ENCODE measurements at regions not wholly inside any gene's neighbourhood (a gene's known extent, or its start where the extent isn't known, plus 50 kb on each side); places are given as distances from the start of the nearest gene placed in this dataset.

DNA sequence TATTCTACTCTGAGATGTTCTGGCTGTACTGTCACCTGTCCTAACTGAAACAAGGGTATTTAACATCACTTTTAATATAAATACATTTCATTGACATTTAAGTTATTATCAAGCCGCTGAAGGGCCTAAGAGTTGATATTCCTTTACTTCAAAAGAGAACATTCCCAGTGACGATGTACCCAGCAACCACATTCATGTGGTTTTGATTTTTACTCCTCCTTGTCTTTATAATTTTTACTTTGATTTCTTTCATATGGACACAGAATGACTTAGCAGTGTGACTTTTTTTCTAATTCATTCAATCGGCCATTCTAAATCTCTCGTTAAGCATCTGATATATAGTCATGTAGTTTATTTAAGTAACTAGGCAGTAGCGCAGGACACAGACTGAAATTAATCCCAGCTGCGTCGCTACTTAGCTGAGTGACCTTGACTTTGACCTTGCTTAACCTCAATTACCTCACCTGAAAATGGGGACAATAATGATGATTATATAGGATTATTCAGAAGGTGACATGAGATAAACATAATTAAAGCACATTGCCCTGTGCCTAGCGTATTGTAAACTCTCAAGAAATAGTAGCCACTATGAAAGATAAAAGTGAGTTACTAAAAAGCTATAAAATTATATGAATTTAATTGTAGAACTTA lies 476.6 kb downstream of the SETD4 start:
- Histone ChIP-seq H3K9me3 (ENCODE audit: control insufficient read depth in 4 of 4, insufficient read depth in 3 of 4, low read length in 3 of 4) (no peaks in the 10 kb centered on the region), H3K27me3 (ENCODE audit: control insufficient read depth in 3 of 3, insufficient read depth in 3 of 3, low read length in 2 of 3) (peaks cover 0 to 14% (median 9%) of the 10 kb centered on the region in 3 donors), H3K27ac (ENCODE audit: low read depth in 1 of 2, low read length in 1 of 2) (no peak overlapping the region), H3K9ac (ENCODE audit: insufficient read depth in 1 of 2, low read length in 2 of 2) (no peak overlapping the region), H3K4me3 (no peak overlapping the region), H3K4me1 (ENCODE audit: control insufficient read depth in 5 of 5, insufficient read depth in 5 of 5, low read length in 5 of 5) (peaks cover 0 to 3% (median 0%) of the 10 kb centered on the region in 5 donors), H3K36me3 (ENCODE audit: control insufficient read depth in 4 of 4, insufficient read depth in 4 of 4, low read length in 4 of 4) (no peaks in the 10 kb centered on the region)
- 96 to 97% methylated on average over 8 of the region's 8 CpGs for WGBS, 2 donors
- ATAC-seq (ENCODE audit: insufficient read depth, low FRiP score) (no peak), DNase-seq (no peak)
- TF ChIP-seq, protein P1, sequence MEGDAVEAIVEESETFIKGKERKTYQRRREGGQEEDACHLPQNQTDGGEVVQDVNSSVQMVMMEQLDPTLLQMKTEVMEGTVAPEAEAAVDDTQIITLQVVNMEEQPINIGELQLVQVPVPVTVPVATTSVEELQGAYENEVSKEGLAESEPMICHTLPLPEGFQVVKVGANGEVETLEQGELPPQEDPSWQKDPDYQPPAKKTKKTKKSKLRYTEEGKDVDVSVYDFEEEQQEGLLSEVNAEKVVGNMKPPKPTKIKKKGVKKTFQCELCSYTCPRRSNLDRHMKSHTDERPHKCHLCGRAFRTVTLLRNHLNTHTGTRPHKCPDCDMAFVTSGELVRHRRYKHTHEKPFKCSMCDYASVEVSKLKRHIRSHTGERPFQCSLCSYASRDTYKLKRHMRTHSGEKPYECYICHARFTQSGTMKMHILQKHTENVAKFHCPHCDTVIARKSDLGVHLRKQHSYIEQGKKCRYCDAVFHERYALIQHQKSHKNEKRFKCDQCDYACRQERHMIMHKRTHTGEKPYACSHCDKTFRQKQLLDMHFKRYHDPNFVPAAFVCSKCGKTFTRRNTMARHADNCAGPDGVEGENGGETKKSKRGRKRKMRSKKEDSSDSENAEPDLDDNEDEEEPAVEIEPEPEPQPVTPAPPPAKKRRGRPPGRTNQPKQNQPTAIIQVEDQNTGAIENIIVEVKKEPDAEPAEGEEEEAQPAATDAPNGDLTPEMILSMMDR (IDR thresholded peaks at IDR 0.05; ENCODE audit: control extremely low read depth, extremely low read depth): no peak

DNA sequence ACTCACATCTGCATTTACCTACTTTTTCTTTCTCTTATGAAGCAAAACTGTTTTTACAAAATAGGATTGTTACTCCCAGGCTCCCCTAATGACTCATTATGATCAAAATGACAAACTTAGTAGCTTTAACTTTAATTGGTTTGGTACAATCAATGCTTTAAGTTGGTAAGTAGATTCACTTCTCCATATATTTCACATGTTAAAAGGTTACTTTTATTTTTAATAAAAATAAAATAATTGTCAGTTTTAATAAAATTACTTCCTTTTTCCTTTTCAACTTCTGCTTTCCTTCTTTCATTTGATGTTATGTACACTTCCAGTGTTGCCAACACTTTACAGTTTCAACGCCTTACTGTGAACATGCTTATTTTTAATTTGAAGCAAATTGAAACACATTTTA lies 477.6 kb downstream of the SETD4 start:
- Histone ChIP-seq H3K36me3 (ENCODE audit: control insufficient read depth in 4 of 4, insufficient read depth in 4 of 4, low read length in 4 of 4) (no peaks in the 10 kb centered on the region), H3K4me1 (ENCODE audit: control insufficient read depth in 5 of 5, insufficient read depth in 5 of 5, low read length in 5 of 5) (peaks cover 0 to 3% (median 0%) of the 10 kb centered on the region in 5 donors), H3K4me3 (no peak overlapping the region), H3K9ac (ENCODE audit: insufficient read depth in 1 of 2, low read length in 2 of 2) (no peak overlapping the region), H3K9me3 (ENCODE audit: control insufficient read depth in 4 of 4, insufficient read depth in 3 of 4, low read length in 3 of 4) (no peaks in the 10 kb centered on the region), H3K27ac (ENCODE audit: low read depth in 1 of 2, low read length in 1 of 2) (no peak overlapping the region), H3K27me3 (ENCODE audit: control insufficient read depth in 3 of 3, insufficient read depth in 3 of 3, low read length in 2 of 3) (peaks cover 0 to 14% (median 9%) of the 10 kb centered on the region in 3 donors)
- TF ChIP-seq, protein P1 (IDR thresholded peaks at IDR 0.05; ENCODE audit: control extremely low read depth, extremely low read depth): no peak
- no peak for ATAC-seq (ENCODE audit: insufficient read depth, low FRiP score)
- no peak for DNase-seq
- WGBS, 2 donors: 35 to 37% methylated on average over 1 of the region's 1 CpG

DNA sequence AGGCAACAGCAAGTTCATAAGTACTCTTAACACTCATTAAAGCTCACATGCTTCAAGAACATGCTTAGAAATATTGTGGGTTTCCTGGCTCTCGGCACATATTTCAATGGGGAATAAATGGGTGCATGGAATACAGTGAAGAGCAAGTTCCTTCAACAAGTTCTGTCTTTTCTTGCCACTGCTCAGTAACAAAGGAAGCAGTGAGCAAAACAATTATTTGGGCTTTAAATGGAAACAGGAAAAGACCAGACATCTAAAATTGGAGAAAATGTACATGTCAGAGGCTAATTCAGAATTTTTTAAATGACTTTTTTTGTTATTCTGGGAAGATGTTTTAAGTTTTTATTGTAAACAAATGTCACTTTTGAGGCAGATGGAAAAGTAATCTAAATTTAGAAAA lies 478.7 kb downstream of the SETD4 start:
- TF ChIP-seq, protein P1 (IDR thresholded peaks at IDR 0.05; ENCODE audit: control extremely low read depth, extremely low read depth): no peak
- Histone ChIP-seq H3K27me3 (ENCODE audit: control insufficient read depth in 3 of 3, insufficient read depth in 3 of 3, low read length in 2 of 3) (peaks cover 0 to 14% (median 9%) of the 10 kb centered on the region in 3 donors), H3K27ac (ENCODE audit: low read depth in 1 of 2, low read length in 1 of 2) (no peak overlapping the region), H3K36me3 (ENCODE audit: control insufficient read depth in 4 of 4, insufficient read depth in 4 of 4, low read length in 4 of 4) (no peaks in the 10 kb centered on the region), H3K4me1 (ENCODE audit: control insufficient read depth in 5 of 5, insufficient read depth in 5 of 5, low read length in 5 of 5) (peaks cover 0 to 3% (median 0%) of the 10 kb centered on the region in 5 donors), H3K9ac (ENCODE audit: insufficient read depth in 1 of 2, low read length in 2 of 2) (no peak overlapping the region), H3K9me3 (ENCODE audit: control insufficient read depth in 4 of 4, insufficient read depth in 3 of 4, low read length in 3 of 4) (no peaks in the 10 kb centered on the region), H3K4me3 (no peak overlapping the region)
- DNase-seq (peak in 2 of 3 donors; percentile 5 to 13), ATAC-seq (ENCODE audit: insufficient read depth, low FRiP score) (no peak)
- 33 to 37% methylated on average over 1 of the region's 1 CpG for WGBS, 2 donors
